Spleen (tissue), 7 donors: ENCODE measurements at regions not wholly inside any gene's neighbourhood (a gene's known extent, or its start where the extent isn't known, plus 50 kb on each side); places are given as distances from the start of the nearest gene placed in this dataset.

ENCODE experiments used
- CTCF ChIP-seq, 11 experiments: fragments of 200-600 bp in 7 of 11; fragments of 450-650 bp in 4 of 11; sonication (generic) in 4 of 11; IDR thresholded peaks in 8 of 11; conservative IDR thresholded peaks in 3 of 11; 1 replicate in 7 of 11; 2 replicates in 4 of 11; pipeline versions ENCODE4 v1.4.0 to v1.8.0; 2016 to 2021; ENCODE audit warnings: antibody characterized with exemption in 11 of 11, inconsistent platforms in 4 of 11, mild to moderate bottlenecking in 1 of 11
- POLR2AphosphoS5 ChIP-seq, 3 donors: sonication (generic); formaldehyde crosslinking; IDR thresholded peaks; one replicate each; pipeline ENCODE4 v1.5.1; 2017; ENCODE audit warnings: antibody characterized with exemption in 3 of 3
- donor health status: DM: no; HTN: no; CAD: no; lungs with moderate emphysema.
- donor health status: DM: no; HTN: no; CAD: no.
- donor health status: DM: no; HTN: no; CAD: no.

GRCh38 chr7:65489260-65489767, 115.7 kb downstream of the ZNF92 start:
- TF ChIP-seq CTCF (IDR thresholded peaks at IDR 0.05 in 8 of 11, conservative IDR thresholded peaks at IDR 0.05 in 3 of 11) (no peak), POLR2AphosphoS5 (IDR thresholded peaks at IDR 0.05) (no peak)
